Thyroid gland (tissue), 4 donors: ENCODE measurements at regions not wholly inside any gene's neighbourhood (a gene's known extent, or its start where the extent isn't known, plus 50 kb on each side); places are given as distances from the start of the nearest gene placed in this dataset.

Experiments
- DNase-seq, 2 donors: peaks; one replicate each; pipeline ENCODE4 v3.0.0-alpha.2; 2019
- H3K27ac ChIP-seq, 3 donors: fragments of 200-600 bp; sonication (generic); 1 replicate in 2 of 3; 2 replicates in 1 of 3; pipeline ENCODE4 v1.5.1; 2016 to 2019; ENCODE audit warnings: mild to moderate bottlenecking in 1 of 3, moderate library complexity in 1 of 3
- H3K27me3 ChIP-seq: fragments of 200-600 bp; sonication (generic); one replicate; pipeline ENCODE4 v1.5.1; 2019
- H3K36me3 ChIP-seq, 2 donors: fragments of 200-600 bp; sonication (generic); one replicate each; pipeline ENCODE4 v1.5.1; 2016 to 2019
- H3K4me1 ChIP-seq, 2 donors: fragments of 200-600 bp; sonication (generic); one replicate each; pipeline ENCODE4 v1.5.1; 2017 to 2019
- H3K4me3 ChIP-seq, 3 donors: fragments of 200-600 bp; sonication (generic); replicated peaks in 1 of 3; 1 replicate in 2 of 3; 2 replicates in 1 of 3; pipeline ENCODE4 v1.5.1; 2016; ENCODE audit warnings: mild to moderate bottlenecking in 1 of 3
- H3K9me3 ChIP-seq: fragments of 200-600 bp; sonication (generic); one replicate; pipeline ENCODE4 v1.5.1; 2017
- CTCF ChIP-seq, 6 experiments: fragments of 200-600 bp in 3 of 6; fragments of 450-650 bp in 3 of 6; sonication (generic) in 3 of 6; IDR thresholded peaks; one replicate each; pipeline ENCODE4 v1.5.1; 2016 to 2019; ENCODE audit warnings: antibody characterized with exemption in 6 of 6, mild to moderate bottlenecking in 2 of 6, inconsistent platforms in 1 of 6, moderate library complexity in 1 of 6
- POLR2A ChIP-seq, 2 donors: fragments of 450-650 bp; IDR thresholded peaks; one replicate each; pipeline ENCODE4 v1.6.1; 2017; ENCODE audit warnings: antibody characterized with exemption in 2 of 2, mild to moderate bottlenecking in 2 of 2, moderate library complexity in 1 of 2
- WGBS, 2 donors: methylation state at CpG; one replicate each; pipeline ENCODE4 v1.1.5; 2017; 5-methylcytosine and 5-hydroxymethylcytosine counted together
- intact Hi-C: fragments of 100-400 bp; cut with DNase I; formaldehyde crosslinking; loops from one replicate; pipeline ENCODE4 v1.15.1; 2023

- intact Hi-C loops = no loop called here
These were observed 203.2 kb upstream of the LYPLAL1 start for GRCh38 chr1:218970397-218970990.

DNA sequence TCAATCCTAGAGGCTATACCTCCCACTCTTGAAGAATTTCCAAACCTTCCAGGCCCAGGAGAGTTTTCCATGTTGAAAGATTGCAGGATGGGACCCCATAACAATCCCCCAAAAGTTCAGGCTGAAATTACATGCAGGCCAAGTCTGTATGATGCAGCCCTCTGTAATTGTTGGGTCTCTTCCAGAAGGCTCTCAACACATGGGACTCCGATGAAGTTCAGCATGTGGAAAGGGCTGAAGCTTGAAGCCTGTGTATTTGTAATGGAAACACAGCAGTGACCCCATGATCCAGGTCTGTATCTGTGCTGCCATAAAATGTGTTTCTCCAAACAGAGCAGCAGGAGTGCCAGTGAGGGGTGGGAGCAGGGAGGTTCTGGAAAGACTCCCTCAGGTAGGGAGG lies 202.5 kb upstream of the LYPLAL1 start:
- Histone ChIP-seq H3K36me3 (no peaks in the 10 kb centered on the region), H3K27ac (no peak overlapping the region), H3K4me3 (no peak overlapping the region), H3K9me3 (no peaks in the 10 kb centered on the region), H3K4me1 (no peaks in the 10 kb centered on the region), H3K27me3 (no peaks in the 10 kb centered on the region)
- WGBS, 2 donors = 27 to 80% methylated on average over 1 of the region's 1 CpG
- intact Hi-C loops = no loop called here
- TF ChIP-seq POLR2A (IDR thresholded peaks at IDR 0.05) (no peak), CTCF (IDR thresholded peaks at IDR 0.05) (no peak)
- DNase-seq = no peak

More at GRCh38 chr1:218970397-218970990, 203.2 kb upstream of the LYPLAL1 start:
- TF ChIP-seq CTCF (IDR thresholded peaks at IDR 0.05) (no peak), POLR2A (IDR thresholded peaks at IDR 0.05) (no peak)
- H3K9me3 ChIP-seq = no peaks in the 10 kb centered on the region
- no peaks in the 10 kb centered on the region for H3K27me3 ChIP-seq
- H3K36me3 ChIP-seq = no peaks in the 10 kb centered on the region
- no peaks in the 10 kb centered on the region for H3K4me1 ChIP-seq
- no peak overlapping the region for H3K4me3 ChIP-seq
- 88 to 94% methylated on average over 6 of the region's 6 CpGs for WGBS, 2 donors
- DNase-seq = no peak
- no peak overlapping the region for H3K27ac ChIP-seq

GRCh38 chr1:218980881-218981280 lies 192.8 kb upstream of the LYPLAL1 start:
- H3K27ac ChIP-seq = no peak overlapping the region
- H3K4me3 ChIP-seq = no peak overlapping the region
- WGBS, 2 donors = 94 to 96% methylated on average over 2 of the region's 2 CpGs
- H3K36me3 ChIP-seq = no peaks in the 10 kb centered on the region
- no peak for TF ChIP-seq CTCF (IDR thresholded peaks at IDR 0.05)
- TF ChIP-seq POLR2A (IDR thresholded peaks at IDR 0.05) = no peak
- H3K9me3 ChIP-seq = no peaks in the 10 kb centered on the region
- intact Hi-C loops = no loop called here
- no peaks in the 10 kb centered on the region for H3K4me1 ChIP-seq
- no peak for DNase-seq
- no peaks in the 10 kb centered on the region for H3K27me3 ChIP-seq

DNA sequence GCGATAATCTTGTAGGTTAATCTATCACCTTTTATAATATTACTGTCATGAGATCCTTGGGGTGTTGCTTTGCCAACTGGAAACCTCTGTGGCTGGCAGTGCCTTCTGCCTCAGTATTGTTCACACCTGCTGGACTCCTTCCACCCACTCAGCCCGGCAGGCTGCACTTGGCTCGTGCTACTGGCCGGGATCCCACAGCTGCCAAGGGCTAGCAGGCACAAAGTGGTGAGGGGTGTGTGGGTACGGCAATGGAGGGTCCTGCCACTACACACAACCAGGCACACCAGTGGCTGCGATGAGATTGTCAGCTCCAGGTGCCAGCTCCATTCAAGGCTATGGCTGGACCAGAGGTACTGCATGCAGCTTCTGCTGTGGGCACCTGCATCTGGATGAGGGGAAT lies 191.2 kb upstream of the LYPLAL1 start:
- no peaks in the 10 kb centered on the region for H3K9me3 ChIP-seq
- no peaks in the 10 kb centered on the region for H3K4me1 ChIP-seq
- WGBS, 2 donors = 61 to 72% methylated on average over 6 of the region's 6 CpGs
- H3K27me3 ChIP-seq = no peaks in the 10 kb centered on the region
- no peaks in the 10 kb centered on the region for H3K36me3 ChIP-seq
- H3K27ac ChIP-seq = no peak overlapping the region
- TF ChIP-seq CTCF (IDR thresholded peaks at IDR 0.05) = no peak
- no peak for TF ChIP-seq POLR2A (IDR thresholded peaks at IDR 0.05)
- H3K4me3 ChIP-seq = no peak overlapping the region
- intact Hi-C loops = no loop called here
- peak in 1 of 2 donors; percentile 36 for DNase-seq

DNA sequence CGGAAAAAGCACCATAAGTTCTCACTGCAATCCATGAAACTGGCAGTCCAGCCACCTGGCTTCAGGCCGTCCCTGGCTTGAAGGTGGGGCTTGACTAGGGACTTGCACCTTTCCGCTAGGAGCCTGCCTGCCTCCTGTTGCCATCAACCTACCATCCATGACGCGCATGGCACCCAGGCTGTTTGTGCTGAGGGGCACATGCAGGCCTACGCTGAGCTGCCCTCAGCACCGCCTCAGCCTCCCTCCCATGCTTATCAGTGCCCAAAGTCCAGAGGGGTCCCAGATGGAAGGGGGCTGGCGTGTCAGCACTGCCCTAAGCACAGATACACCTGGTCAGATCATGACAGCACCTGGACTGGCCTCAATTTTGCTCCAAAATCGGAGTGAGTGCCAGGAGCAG lies 190.2 kb upstream of the LYPLAL1 start:
- no peak for DNase-seq
- no peaks in the 10 kb centered on the region for H3K9me3 ChIP-seq
- H3K36me3 ChIP-seq = no peaks in the 10 kb centered on the region
- no peak overlapping the region for H3K27ac ChIP-seq
- 98 to 100% methylated on average over 7 to 8 of the region's 9 CpGs for WGBS, 2 donors
- H3K4me3 ChIP-seq = no peak overlapping the region
- no peaks in the 10 kb centered on the region for H3K27me3 ChIP-seq
- intact Hi-C loops = no loop called here
- TF ChIP-seq POLR2A (IDR thresholded peaks at IDR 0.05) (no peak), CTCF (IDR thresholded peaks at IDR 0.05) (no peak)
- H3K4me1 ChIP-seq = no peaks in the 10 kb centered on the region
